ENCODE measurements at regions not wholly inside any gene's neighbourhood (a gene's known extent, or its start where the extent isn't known, plus 50 kb on each side); places are given as distances from the start of the nearest gene placed in this dataset.

- peaks cover 9% of the 10 kb centered on the region; the same call in 1 of the 2 replicates for H3K36me3 ChIP-seq (ENCODE audit: control insufficient read depth, low read length)
- TF ChIP-seq CTCF (IDR thresholded peaks at IDR 0.05; ENCODE audit: low read depth, low read length, poor library complexity, severe bottlenecking), result no peak
- no peak for TF ChIP-seq EZH2phosphoT487 (IDR thresholded peaks at IDR 0.05; ENCODE audit: borderline replicate concordance, low read length)
- no peaks in the 10 kb centered on the region for H4K20me1 ChIP-seq (ENCODE audit: control insufficient read depth, insufficient read depth, low read depth, low read length)
- H3K9me3 ChIP-seq (ENCODE audit: control insufficient read depth, insufficient read depth, low read length), result no peaks in the 10 kb centered on the region
- no peaks in the 10 kb centered on the region for H3K79me2 ChIP-seq (ENCODE audit: control insufficient read depth, low read length)
- peaks cover 85% of the 10 kb centered on the region for H3K4me1 ChIP-seq (ENCODE audit: control insufficient read depth, low read length)
- H3K4me2 ChIP-seq (ENCODE audit: low read length), result peak overlapping the region; percentile 40
- no peaks in the 10 kb centered on the region for H3K27me3 ChIP-seq (ENCODE audit: control insufficient read depth, low read length)
- no peaks in the 10 kb centered on the region for H3K9me2 ChIP-seq (replicated peaks; ENCODE audit: control insufficient read depth, low read length)
- H3K4me3 ChIP-seq (ENCODE audit: low read length), result no peak overlapping the region
- H3F3A ChIP-seq (ENCODE audit: control insufficient read depth, insufficient read depth), result peaks cover 24% of the 10 kb centered on the region
- peak overlapping the region; percentile 17; the same call in 1 of the 2 replicates for H3K27ac ChIP-seq (ENCODE audit: low read depth, low read length)
These were observed 73.5 kb upstream of the MBNL1 start for GRCh38 chr3:152195206-152195605.

DNA sequence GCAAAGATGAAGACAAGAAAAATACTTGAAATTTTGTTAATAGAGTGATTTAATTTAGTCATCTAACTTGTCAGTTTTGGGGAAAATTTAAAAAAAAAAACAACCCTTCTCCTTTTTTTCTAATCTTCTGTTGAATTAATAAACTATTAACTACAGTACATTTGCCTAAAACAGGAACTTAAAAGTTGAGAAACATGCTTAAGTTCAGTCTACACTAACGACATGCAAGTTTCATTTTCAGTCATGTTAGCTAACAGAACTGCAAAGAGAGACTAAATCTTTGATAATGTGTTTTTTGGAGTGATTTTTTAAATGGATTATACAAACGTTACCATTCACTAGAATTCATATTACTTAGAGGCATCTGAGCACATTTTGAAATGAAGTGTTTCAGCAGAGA lies 71.9 kb upstream of the MBNL1 start:
- no peaks in the 10 kb centered on the region for H3K9me2 ChIP-seq (replicated peaks; ENCODE audit: control insufficient read depth, low read length)
- H3K79me2 ChIP-seq (ENCODE audit: control insufficient read depth, low read length), result no peaks in the 10 kb centered on the region
- H4K20me1 ChIP-seq (ENCODE audit: control insufficient read depth, insufficient read depth, low read depth, low read length), result no peaks in the 10 kb centered on the region
- peak overlapping the region; percentile 86 for H3K27ac ChIP-seq (ENCODE audit: low read depth, low read length)
- peak overlapping the region; percentile 58 for H3K4me3 ChIP-seq (ENCODE audit: low read length)
- TF ChIP-seq CTCF (IDR thresholded peaks at IDR 0.05; ENCODE audit: low read depth, low read length, poor library complexity, severe bottlenecking) (no peak), EZH2phosphoT487 (IDR thresholded peaks at IDR 0.05; ENCODE audit: borderline replicate concordance, low read length) (no peak)
- H3K27me3 ChIP-seq (ENCODE audit: control insufficient read depth, low read length), result no peaks in the 10 kb centered on the region
- H3K36me3 ChIP-seq (ENCODE audit: control insufficient read depth, low read length), result peaks cover 9% of the 10 kb centered on the region; the same call in 1 of the 2 replicates
- H3K9me3 ChIP-seq (ENCODE audit: control insufficient read depth, insufficient read depth, low read length), result no peaks in the 10 kb centered on the region
- H3K4me1 ChIP-seq (ENCODE audit: control insufficient read depth, low read length), result peaks cover 98% of the 10 kb centered on the region
- H3K4me2 ChIP-seq (ENCODE audit: low read length), result peak overlapping the region; percentile 81
- H3F3A ChIP-seq (ENCODE audit: control insufficient read depth, insufficient read depth), result peaks cover 31% of the 10 kb centered on the region

DNA sequence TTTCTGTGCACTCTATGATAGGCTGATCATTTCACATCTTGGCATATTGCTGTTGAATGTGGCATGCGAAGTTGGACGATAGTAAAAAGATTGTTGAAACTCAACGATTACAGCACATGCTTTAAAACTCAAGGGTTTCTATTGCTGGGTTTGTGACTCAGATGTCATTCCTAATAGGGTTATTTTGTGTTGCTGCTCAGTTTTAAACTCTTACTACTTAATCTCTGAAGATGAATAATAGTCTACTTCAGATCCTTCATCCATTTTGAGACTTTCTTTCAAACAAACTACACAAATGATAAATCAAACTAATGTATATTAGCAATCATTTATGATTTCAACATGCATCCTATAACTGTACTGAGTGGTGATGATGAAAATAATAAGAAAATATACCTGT lies 71.3 kb upstream of the MBNL1 start:
- H3K9me2 ChIP-seq (replicated peaks; ENCODE audit: control insufficient read depth, low read length), result no peaks in the 10 kb centered on the region
- H3K36me3 ChIP-seq (ENCODE audit: control insufficient read depth, low read length), result peaks cover 9% of the 10 kb centered on the region; the same call in 1 of the 2 replicates
- TF ChIP-seq CTCF (IDR thresholded peaks at IDR 0.05; ENCODE audit: low read depth, low read length, poor library complexity, severe bottlenecking) (no peak), EZH2phosphoT487 (IDR thresholded peaks at IDR 0.05; ENCODE audit: borderline replicate concordance, low read length) (no peak)
- H3K27ac ChIP-seq (ENCODE audit: low read depth, low read length), result peak overlapping the region; percentile 86
- H3K4me1 ChIP-seq (ENCODE audit: control insufficient read depth, low read length), result peaks cover 98% of the 10 kb centered on the region
- H3K4me2 ChIP-seq (ENCODE audit: low read length), result peak overlapping the region; percentile 81
- no peaks in the 10 kb centered on the region for H3K27me3 ChIP-seq (ENCODE audit: control insufficient read depth, low read length)
- H3K9me3 ChIP-seq (ENCODE audit: control insufficient read depth, insufficient read depth, low read length), result no peaks in the 10 kb centered on the region
- H3K79me2 ChIP-seq (ENCODE audit: control insufficient read depth, low read length), result no peaks in the 10 kb centered on the region
- H3F3A ChIP-seq (ENCODE audit: control insufficient read depth, insufficient read depth), result peaks cover 28% of the 10 kb centered on the region; the same call in 1 of the 2 replicates
- peak overlapping the region; percentile 58 for H3K4me3 ChIP-seq (ENCODE audit: low read length)
- no peaks in the 10 kb centered on the region for H4K20me1 ChIP-seq (ENCODE audit: control insufficient read depth, insufficient read depth, low read depth, low read length)
